Left cardiac atrium (tissue), 4 donors: ENCODE measurements at regions not wholly inside any gene's neighbourhood (a gene's known extent, or its start where the extent isn't known, plus 50 kb on each side); places are given as distances from the start of the nearest gene placed in this dataset.
"Not testable (repeated sequence)": the region's sequence is repeated elsewhere in the genome, so short reads cannot be mapped to it uniquely, and the experiment has no call there.

Experiments used
- ATAC-seq, 2 donors: fragments of 200-7000 bp; cut with Tn5 transposase; one replicate each; pipeline ENCODE4 v1.9.1; 2020; ENCODE audit warnings: mild to moderate bottlenecking in 2 of 2, moderate library complexity in 2 of 2
- DNase-seq: peaks from one replicate; pipeline ENCODE4 v3.0.0-alpha.2; 2020
- intact Hi-C, 2 donors: fragments of 100-400 bp; cut with DNase I; formaldehyde crosslinking; loops; one replicate each; pipeline versions ENCODE4 v1.14.1 to v1.15.1; 2022 to 2023
- donor health status: DM: no; HTN: yes; CAD: no.
- donor health status: DM: no; HTN: yes; CAD: no; lungs with severe emphysema.
- donor health status: DM: yes; HTN: yes; CAD: no.
- donor health status: Dilated cardiomyopathy.

DNA sequence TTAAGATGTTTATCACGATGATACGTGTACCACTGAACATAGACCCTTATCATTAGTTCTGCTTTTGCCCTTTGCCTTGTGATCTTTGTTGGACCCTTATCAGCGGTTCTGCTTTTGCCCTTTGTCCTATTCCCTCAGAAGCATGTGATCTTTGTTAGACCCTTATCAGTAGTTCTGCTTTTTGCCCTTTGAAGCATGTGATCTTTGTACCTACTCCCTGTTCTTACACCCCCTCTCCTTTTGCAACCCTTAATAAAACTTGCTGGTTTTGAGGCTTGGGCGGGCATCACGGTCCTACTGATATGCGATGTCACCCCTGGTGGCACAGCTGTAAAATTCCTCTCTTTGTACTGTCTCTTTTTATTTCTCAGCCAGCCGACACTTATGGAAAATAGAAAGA, 117.0 kb downstream of the SDHAF3 start:
- intact Hi-C loops, ATAC-seq, DNase-seq: not testable (repeated sequence)

DNA sequence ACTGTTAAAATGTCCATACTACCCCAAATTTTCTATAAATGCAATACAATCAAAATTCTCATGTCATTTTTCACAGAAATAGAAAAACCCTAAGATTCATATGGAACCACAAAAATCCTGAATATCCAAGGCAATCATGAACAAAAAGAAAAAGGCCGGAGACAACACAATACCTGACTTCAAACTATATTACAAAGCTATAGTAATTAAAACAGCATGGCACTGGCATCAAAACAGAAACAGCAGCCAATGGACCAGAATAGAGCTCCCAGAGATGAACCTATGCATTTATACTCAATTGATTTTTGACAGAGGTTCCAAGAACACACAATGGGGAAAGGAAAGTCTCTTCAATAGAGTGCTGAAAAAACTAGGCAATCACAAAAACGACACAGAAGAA, 128.8 kb downstream of the SDHAF3 start:
- intact Hi-C loops, result no loop called here
- no peak for DNase-seq
- ATAC-seq, result no peak

DNA sequence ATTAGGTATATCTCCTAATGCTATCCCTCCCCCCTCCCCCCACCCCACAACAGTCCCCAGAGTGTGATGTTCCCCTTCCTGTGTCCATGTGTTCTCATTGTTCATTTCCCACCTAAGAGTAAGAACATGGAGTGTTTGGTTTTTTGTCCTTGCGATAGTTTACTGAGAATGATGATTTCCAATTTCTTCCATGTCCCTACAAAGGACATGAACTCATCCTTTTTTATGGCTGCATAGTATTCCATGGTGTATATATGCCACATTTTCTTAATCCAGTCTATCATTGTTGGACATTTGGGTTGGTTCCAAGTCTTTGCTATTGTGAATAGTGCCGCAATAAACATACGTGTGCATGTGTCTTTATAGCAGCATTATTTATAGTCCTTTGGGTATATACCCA, 140.7 kb downstream of the SDHAF3 start:
- intact Hi-C loops, ATAC-seq, DNase-seq: not testable (repeated sequence)

DNA sequence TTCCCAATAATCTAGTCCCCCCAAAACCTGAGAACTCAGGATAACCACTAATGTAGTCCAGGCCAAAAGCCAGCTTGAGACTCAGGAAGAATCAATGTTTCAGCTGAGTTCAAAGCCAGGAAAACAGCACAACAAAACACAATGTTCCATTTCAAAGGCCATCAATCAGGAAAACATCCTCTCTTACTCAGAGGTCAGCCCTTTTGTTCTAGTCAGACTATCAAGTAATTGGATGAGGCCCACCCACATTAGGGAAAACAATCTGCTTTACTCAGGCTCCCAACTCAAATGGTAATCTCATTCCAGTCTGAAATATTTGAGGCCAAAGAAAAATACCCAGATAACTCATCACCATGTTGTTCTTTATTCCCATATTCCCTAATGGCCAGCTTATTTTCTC, 152.2 kb downstream of the SDHAF3 start:
- no peak for ATAC-seq
- intact Hi-C loops, result no loop called here
- DNase-seq, result no peak

DNA sequence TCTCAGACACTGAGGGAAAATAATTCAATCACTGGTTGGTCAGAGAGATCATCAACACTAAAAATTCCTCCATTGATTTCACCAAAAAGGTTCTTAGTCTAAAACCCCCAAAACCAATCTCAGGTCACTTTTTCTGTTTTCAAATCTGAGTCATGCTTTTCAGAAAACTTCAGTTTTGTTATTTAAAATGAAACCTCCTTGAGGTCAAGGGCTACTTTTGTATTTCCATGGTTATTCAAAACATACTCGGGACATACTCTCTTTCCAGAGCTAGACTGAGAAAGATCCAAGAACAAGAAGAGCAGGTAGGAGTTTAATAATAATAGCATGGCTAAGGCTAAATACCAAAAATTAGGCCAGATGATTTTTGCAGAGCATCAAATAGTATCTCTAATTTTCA, 152.8 kb downstream of the SDHAF3 start:
- no peak for DNase-seq
- no peak for ATAC-seq
- intact Hi-C loops, result no loop called here

DNA sequence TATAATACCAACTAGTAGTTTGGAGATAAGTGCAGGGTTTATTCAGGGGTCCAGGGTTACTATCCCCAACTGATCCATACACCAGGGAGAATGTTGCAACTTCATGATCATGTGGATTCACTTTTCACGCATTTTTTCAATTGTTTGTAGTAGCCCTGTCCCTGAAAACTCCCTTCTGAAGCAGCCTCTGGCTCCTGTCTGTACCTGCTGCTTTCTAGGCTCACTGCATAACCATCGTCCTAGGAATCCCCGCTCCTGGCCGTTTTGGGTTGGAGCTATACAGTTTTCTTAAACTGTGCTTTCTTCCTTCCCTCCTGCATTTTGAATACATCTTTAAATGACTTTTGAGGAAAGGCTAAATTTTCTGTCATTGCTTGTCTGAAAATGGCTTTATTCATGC, 154.1 kb downstream of the SDHAF3 start:
- intact Hi-C loops, result no loop called here
- no peak for ATAC-seq
- DNase-seq, result no peak

DNA sequence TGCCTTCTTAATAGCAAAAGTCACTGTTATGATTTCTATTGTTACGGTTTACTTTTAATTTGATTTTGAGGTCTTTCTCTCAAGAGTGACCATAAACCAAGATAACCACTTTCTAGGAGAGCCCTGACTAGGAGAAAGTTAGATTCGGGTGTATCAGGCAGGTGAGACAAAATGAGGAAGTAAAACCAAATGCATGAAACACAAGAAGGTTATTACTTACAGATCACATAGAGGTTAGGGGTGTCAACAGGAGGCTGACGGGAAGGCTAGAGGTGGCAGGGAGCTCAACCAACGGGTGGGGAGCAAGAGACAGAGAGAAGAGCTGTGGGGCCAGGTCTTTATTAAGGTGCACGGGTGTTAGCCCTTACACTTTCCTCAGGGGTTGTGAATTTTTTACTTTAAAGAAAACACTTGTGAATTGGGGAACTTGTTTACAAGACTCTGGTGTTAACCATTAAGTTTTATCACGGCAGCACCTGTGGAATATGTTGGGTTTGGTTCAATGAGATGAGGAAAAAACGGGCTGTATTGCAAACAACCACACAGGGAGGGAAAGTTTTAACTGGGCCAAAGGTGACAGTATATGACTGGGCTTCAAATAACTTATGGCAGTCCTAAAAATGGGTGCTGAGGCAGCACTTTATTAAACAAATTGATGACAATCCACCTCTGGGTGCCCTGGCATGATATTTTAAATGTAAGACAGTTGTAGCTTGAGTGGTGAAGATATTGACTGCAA, 154.9 kb downstream of the SDHAF3 start:
- ATAC-seq (no peak), DNase-seq (no peak)
- intact Hi-C loops, result no loop called here

DNA sequence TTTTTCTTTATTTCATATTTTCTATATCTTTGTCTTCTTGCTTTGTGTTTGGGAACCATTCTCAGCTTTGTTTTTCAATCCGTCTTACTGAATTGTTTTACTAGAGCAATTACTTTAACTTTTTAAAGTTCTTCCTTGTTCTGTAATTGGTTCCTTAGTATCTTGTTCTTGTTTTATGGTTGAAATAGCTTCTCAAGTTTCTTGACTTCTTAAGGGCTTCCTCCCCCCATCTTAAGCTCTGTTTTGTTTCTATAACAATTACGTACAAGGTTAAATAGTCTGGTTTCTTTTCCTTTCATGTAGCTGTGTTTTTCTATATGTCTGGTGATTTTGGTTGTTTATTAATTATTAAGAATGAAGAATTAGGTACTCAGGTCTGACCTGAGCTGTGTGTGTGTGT, 158.0 kb downstream of the SDHAF3 start:
- intact Hi-C loops, result no loop called here
- DNase-seq, result no peak
- ATAC-seq, result no peak

DNA sequence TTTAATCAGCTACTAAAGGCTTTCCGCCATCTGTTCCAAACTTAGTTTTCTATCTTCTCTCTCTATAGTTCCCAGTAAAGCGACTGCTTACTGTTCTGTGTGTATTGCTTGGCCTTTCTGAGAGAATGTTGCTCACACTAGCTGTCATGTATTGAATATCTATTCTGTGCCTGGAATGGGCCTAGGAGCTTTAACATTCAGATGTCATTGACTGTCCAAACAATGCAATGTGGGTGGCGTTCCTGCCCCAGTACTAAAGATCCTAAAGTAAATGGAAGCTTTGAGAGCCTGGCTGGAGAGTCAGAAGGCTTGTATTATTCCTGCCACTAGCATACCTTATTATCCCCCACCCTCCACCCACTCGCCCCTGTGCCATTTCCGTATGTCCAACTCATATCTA, 163.5 kb downstream of the SDHAF3 start:
- intact Hi-C loops, result no loop called here
- no peak for ATAC-seq
- no peak for DNase-seq

DNA sequence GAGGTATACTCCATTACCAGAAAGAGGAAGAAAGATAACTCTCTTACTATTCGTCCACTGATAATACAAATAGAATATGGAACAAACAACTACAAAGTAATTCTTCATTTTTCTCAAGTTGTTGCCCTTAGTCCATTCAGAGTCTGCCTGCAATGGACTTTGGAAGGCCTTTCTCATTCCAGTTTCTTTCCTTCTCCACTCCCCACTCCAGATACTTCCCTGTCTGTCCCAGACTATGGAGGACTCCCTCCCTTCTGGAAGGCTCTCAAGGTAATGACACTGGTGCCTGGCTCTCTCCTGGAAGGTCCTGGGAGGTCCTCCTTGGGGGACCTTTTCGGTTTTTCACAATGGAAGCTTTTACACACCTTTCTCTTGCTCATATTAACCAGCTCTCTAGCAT, 167.8 kb downstream of the SDHAF3 start:
- intact Hi-C loops, result no loop called here
- DNase-seq (no peak), ATAC-seq (no peak)

DNA sequence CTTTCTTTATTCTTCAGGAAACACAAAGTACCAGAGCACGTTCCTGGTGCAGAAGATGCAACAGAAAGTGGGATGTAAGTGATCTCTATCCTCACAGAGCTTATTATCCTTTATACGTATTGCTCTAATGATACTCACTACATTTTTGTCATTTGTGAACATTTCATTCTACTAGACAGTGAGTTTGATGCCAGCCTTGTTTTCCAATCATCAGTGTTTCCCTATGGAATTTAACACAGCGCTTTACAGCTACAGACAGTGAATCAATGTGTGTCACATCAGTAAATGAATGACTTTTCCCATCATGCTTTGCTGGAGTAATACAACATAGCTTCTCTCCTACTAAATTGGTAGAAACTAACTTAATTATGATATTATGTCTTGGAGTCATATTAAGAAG, 175.5 kb downstream of the SDHAF3 start:
- intact Hi-C loops, result no loop called here
- DNase-seq (no peak), ATAC-seq (no peak)

DNA sequence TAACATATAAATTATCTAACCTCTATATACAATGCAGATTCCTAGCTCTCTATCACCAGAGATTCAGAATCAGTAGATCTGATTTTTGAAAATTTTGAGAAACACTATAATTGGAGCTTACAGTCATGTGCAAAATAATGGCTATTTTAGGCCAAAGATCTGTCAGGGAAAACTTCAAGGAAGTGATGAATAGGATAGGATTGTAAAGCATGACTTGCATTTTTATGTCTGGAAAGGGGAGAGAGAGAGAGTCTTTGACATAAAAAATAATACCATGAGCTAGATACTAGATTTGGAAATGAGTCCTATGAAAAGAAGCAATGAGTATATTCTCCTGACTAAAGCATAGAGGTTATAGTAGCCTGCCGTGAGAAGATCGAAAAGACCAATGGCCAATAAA, 181.1 kb downstream of the SDHAF3 start:
- DNase-seq, result no peak
- ATAC-seq, result no peak
- intact Hi-C loops, result no loop called here

DNA sequence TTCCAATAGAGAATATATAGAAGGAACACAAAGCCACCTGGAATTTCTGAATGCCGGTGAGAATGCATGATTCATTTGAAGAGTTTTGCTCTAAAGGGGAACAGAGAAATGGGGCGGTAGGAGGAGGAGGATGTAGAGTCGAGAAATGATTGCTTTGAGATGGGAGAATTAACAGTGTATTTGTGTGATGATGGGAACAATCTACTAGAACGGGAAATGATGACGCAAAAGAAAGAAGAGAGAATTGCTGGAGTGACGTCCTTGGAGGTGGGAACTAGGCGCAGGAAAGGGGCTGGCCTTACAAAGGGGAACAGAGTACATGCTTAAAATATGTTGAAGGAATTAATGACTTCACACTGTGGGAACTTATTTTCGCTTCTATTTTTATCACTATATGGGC, 188.1 kb downstream of the SDHAF3 start:
- intact Hi-C loops, result no loop called here
- ATAC-seq, result no peak
- DNase-seq, result no peak

DNA sequence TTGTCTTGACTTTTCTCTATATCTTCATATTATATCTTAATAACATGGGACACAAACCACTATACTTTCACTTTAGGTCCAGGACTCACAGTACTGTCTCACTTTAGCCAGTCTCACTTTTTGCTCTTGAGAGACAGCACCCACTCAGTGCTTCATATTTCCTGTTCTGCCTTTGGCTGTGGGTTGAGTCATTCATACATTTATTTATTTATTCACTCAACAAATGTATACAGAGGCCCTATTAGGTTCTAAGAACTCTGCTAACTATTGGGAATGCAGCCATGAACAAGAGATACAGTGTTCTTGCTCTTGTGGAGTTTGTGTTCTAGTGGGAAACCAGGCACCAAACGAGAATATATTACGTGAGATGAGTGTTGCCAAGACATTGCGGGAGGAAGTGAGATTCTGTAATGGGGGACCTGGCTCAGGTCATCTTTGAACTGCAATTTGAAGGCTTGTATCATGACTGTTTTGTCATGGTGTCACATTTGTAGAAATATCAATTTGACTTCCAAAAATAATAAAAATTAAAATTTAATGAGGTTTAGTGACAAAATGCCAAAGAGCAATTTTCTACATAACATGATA, 190.1 kb downstream of the SDHAF3 start:
- DNase-seq (no peak), ATAC-seq (no peak)
- intact Hi-C loops, result no loop called here

DNA sequence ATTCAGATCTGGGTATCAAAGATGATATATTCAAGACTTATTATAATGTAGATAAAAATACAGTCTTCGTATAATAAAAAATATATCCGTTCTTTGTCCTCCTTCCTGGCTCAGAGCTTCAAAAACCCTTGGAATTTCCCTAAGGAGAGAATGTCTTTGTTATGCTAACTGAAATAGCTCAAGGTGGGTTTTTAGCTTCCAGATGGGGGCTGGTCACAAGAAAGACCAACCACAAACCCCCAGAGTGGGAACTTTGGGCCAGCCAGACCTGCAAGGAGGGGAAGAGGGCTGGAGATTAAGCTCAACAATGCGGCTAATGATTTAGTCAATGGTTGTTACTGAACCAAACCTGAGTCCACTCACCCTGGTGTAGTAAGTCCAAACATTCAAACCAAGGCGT, 196.4 kb downstream of the SDHAF3 start:
- intact Hi-C loops, result no loop called here
- ATAC-seq (no peak), DNase-seq (no peak)

DNA sequence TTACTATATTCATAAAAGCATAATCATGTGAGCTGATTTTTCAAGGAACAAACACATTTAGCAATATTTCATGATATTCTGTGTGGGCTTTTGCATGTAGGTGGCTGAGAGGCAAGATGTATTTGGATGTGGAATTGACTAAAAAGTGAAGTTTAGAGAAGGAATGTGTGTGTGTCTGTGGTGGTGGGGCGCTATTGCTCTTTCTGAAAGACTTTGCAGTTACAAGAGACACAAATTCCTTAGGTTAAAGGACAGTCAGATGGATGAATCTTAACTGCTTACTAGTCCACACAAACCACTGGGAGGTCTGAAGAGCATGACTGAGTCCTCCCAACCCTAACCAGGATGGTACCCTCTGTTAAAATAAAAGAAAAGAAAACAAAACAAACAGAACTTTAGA, 200.1 kb downstream of the SDHAF3 start:
- ATAC-seq (no peak), DNase-seq (no peak)
- intact Hi-C loops, result no loop called here

DNA sequence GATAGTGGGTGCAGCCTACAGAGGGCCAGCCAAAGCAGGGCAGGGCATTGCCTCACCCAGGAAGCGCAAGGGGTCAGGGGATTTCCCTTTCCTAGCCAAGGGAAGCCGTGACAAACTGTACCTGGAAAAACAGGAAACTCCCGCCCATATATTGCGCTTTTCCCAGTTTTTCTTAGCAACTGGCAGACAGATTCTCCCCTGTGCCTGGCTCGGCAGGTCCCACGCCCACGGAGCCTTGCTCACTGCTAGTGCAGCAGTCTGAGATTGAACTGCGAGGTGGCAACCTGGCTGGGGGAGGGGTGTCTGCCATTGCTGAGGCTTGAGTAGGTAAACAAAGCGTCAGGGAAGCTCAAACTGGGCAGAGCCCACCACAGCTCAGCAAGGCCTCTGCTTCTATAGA, 212.4 kb downstream of the SDHAF3 start:
- intact Hi-C loops, DNase-seq, ATAC-seq: not testable (repeated sequence)

DNA sequence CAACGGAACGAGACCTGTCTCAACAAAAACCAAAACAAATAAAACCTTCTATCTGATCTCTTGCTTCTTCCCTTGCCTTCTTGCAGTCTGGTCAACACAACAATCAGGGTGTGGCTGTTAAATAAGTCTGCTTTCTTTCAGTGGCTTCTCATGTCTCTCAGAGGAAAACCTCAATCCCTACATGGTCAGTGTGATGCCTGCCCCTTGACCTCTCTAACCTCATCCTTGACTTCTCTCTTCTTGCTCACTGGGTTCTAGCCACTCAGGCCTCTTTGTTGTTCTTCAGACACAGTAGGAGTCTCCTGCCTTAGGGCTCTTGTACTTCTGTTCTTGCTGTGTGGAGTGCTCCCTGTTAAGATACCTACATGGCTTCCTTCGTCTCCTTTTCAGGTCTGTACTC, 220.4 kb downstream of the SDHAF3 start:
- ATAC-seq (no peak), DNase-seq (no peak)
- intact Hi-C loops, result no loop called here

DNA sequence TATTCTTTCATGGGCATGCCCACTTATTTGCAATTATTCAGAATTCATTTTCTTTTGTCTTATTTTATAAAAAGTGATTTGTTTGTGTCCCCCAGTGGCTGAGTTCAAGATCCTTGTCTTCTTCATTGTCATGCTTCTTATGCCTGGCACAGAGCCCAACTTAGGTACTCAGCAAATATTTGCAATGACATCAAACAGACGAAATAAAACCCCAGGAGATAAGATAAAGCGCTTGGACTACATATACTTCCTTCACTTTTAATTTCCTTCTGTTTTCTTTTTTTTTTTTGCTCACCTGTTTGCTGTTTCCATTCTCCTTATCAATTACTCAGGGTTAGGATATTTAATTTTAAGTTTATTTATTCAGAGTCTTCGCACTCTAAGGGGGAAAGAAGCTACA, 225.0 kb downstream of the SDHAF3 start:
- ATAC-seq (no peak), DNase-seq (no peak)
- intact Hi-C loops, result no loop called here

DNA sequence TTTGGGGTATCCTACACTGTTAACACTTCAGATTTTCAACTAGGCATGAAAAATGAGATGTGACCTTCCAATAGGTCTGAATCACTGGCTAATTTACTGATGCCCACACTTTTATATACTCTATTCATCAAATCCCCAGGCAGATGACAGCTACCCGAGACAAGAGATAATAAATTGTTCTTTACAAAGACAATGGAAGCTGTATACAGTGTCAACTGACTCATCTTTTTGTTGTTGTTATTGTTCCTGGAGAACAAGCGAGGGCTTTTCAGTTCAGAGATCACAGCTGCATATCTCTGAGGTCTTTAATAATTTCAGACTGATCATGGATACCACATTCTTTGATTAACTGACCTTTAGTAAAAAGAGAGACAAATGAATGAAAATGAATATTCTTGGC, 228.9 kb downstream of the SDHAF3 start:
- intact Hi-C loops, result no loop called here
- DNase-seq (no peak), ATAC-seq (no peak)

DNA sequence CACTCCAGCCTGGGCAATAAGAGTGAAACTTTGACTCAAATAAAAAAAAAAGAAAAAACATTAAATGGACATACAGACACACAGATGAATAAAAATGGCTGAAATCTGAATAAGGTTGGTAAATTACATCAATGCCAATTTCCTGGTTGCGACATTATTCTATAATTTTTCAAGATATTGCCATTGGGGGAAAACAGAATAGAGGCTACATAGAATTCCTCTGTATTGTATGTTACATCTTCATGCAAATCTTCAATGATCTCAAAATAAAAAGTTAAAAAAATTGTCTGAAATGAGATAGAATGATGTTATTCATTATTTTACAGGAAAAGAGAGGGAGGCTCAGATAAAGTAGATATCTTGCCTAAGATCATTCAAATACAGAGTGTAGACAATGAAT, 234.0 kb downstream of the SDHAF3 start:
- ATAC-seq (no peak), DNase-seq (no peak)
- intact Hi-C loops, result no loop called here
